Right lobe of liver (tissue), 6 donors: ENCODE measurements at regions not wholly inside any gene's neighbourhood (a gene's known extent, or its start where the extent isn't known, plus 50 kb on each side); places are given as distances from the start of the nearest gene placed in this dataset.

Experiments
- ATAC-seq, 4 donors: fragments of 200-7000 bp; cut with Tn5 transposase; one replicate each; pipeline ENCODE4 v1.9.1; 2020; ENCODE audit warnings: mild to moderate bottlenecking in 4 of 4, moderate library complexity in 4 of 4
- DNase-seq, 3 donors: peaks; one replicate each; pipeline ENCODE4 v3.0.0-alpha.2; 2020
- H3K27ac ChIP-seq, 3 donors: fragments of 200-600 bp; one replicate each; pipeline ENCODE4 v1.8.0; 2022
- H3K27me3 ChIP-seq, 2 donors: fragments of 200-600 bp; one replicate each; pipeline ENCODE4 v1.8.0; 2022
- H3K36me3 ChIP-seq, 4 donors: fragments of 200-600 bp; sonication (generic) in 1 of 4; one replicate each; pipeline versions ENCODE4 v1.5.1 to v1.8.0; 2017 to 2022; ENCODE audit warnings: control low read depth in 1 of 4
- H3K4me1 ChIP-seq, 4 donors: fragments of 200-600 bp; sonication (generic) in 1 of 4; one replicate each; pipeline versions ENCODE4 v1.5.1 to v1.8.0; 2017 to 2022; ENCODE audit warnings: control low read depth in 1 of 4
- H3K4me3 ChIP-seq, 3 donors: fragments of 200-600 bp; one replicate each; pipeline ENCODE4 v1.8.0; 2022
- H3K9me3 ChIP-seq, 4 donors: fragments of 200-600 bp; sonication (generic) in 1 of 4; one replicate each; pipeline versions ENCODE4 v1.5.1 to v1.8.0; 2017 to 2022; ENCODE audit warnings: control low read depth in 1 of 4
- CTCF ChIP-seq, 4 donors: fragments of 200-600 bp in 3 of 4; fragments of 450-650 bp in 1 of 4; IDR thresholded peaks; one replicate each; pipeline versions ENCODE4 v1.5.1 to v1.8.0; 2016 to 2022; ENCODE audit warnings: antibody characterized with exemption in 4 of 4, mild to moderate bottlenecking in 2 of 4
- POLR2A ChIP-seq: fragments of 450-650 bp; IDR thresholded peaks from one replicate; pipeline ENCODE4 v1.6.1; 2017; ENCODE audit warnings: antibody characterized with exemption, mild to moderate bottlenecking
- WGBS: methylation state at CpG from one replicate; pipeline ENCODE4 v1.1.6; 2018; ENCODE audit warnings: low coverage, low lambda C conversion rate; ENCODE audit not compliant: insufficient coverage; ENCODE audit errors: missing lambda C conversion rate; 5-methylcytosine and 5-hydroxymethylcytosine counted together
- intact Hi-C, 2 donors: fragments of 100-400 bp; cut with DNase I; formaldehyde crosslinking; loops; one replicate each; pipeline versions ENCODE4 v1.11.2 to v1.14.1; 2022
- donor health status: DM: no; HTN: yes; CAD: no.
- donor health status: DM: no; HTN: no; CAD: no.
- donor health status: DM: no; HTN: no; CAD: no.
- donor health status: DM: no; HTN: yes; CAD: no.
- donor health status: DM: no; HTN: yes; CAD: no.

GRCh38 chr21:28431527-28432200 is 561.0 kb downstream of the LTN1 start:
- intact Hi-C loops, result no loop called here
- no peaks in the 10 kb centered on the region for H3K27me3 ChIP-seq

GRCh38 chr21:28431022-28431421 is 561.7 kb downstream of the LTN1 start:
- H3K4me1 ChIP-seq, result no peaks in the 10 kb centered on the region
- intact Hi-C loops, result no loop called here
- ATAC-seq (no peak), DNase-seq (no peak)
- TF ChIP-seq CTCF (IDR thresholded peaks at IDR 0.05), result no peak
- TF ChIP-seq POLR2A, result no peak
- no peaks in the 10 kb centered on the region for H3K27me3 ChIP-seq
- no peaks in the 10 kb centered on the region for H3K9me3 ChIP-seq
- H3K27ac ChIP-seq, result no peak overlapping the region
- H3K4me3 ChIP-seq, result no peak overlapping the region
- 97% methylated on average over 2 of the region's 2 CpGs for WGBS
- H3K36me3 ChIP-seq, result no peaks in the 10 kb centered on the region

More at GRCh38 chr21:28431527-28432200, 561.0 kb downstream of the LTN1 start:
- Histone ChIP-seq H3K4me3 (no peak overlapping the region), H3K36me3 (no peaks in the 10 kb centered on the region), H3K27ac (no peak overlapping the region), H3K9me3 (no peaks in the 10 kb centered on the region), H3K4me1 (no peaks in the 10 kb centered on the region)
- ATAC-seq (no peak), DNase-seq (no peak)
- no peak for TF ChIP-seq POLR2A
- 76% methylated on average over 4 of the region's 5 CpGs for WGBS

- intact Hi-C loops, result no loop called here
- WGBS, result 48% methylated on average over 2 of the region's 2 CpGs
- DNase-seq, result no peak
- Histone ChIP-seq H3K27me3 (no peaks in the 10 kb centered on the region), H3K36me3 (no peaks in the 10 kb centered on the region), H3K9me3 (no peaks in the 10 kb centered on the region), H3K4me1 (no peaks in the 10 kb centered on the region), H3K27ac (no peak overlapping the region), H3K4me3 (no peak overlapping the region)
- ATAC-seq, result no peak
- TF ChIP-seq CTCF (IDR thresholded peaks at IDR 0.05) (no peak), POLR2A (no peak)
These were observed 563.5 kb downstream of the LTN1 start for GRCh38 chr21:28429161-28429560.

- Histone ChIP-seq H3K36me3 (no peaks in the 10 kb centered on the region), H3K27me3 (no peaks in the 10 kb centered on the region), H3K4me1 (no peaks in the 10 kb centered on the region), H3K27ac (no peak overlapping the region), H3K9me3 (no peaks in the 10 kb centered on the region), H3K4me3 (no peak overlapping the region)
- intact Hi-C loops, result no loop called here
- TF ChIP-seq POLR2A (no peak), CTCF (IDR thresholded peaks at IDR 0.05) (no peak)
- ATAC-seq (no peak), DNase-seq (no peak)
- 77% methylated on average over 1 of the region's 1 CpG for WGBS
These were observed 565.2 kb downstream of the LTN1 start for GRCh38 chr21:28427394-28428022.

- H3K27me3 ChIP-seq, result no peaks in the 10 kb centered on the region
- H3K27ac ChIP-seq, result no peak overlapping the region
- H3K9me3 ChIP-seq, result no peaks in the 10 kb centered on the region
- TF ChIP-seq CTCF (IDR thresholded peaks at IDR 0.05), result no peak
- TF ChIP-seq POLR2A, result no peak
- ATAC-seq (no peak), DNase-seq (no peak)
- no peaks in the 10 kb centered on the region for H3K4me1 ChIP-seq
- intact Hi-C loops, result no loop called here
- H3K36me3 ChIP-seq, result no peaks in the 10 kb centered on the region
- H3K4me3 ChIP-seq, result no peak overlapping the region
These were observed 566.1 kb downstream of the LTN1 start for GRCh38 chr21:28426545-28426944.
